Type B pancreatic cell (in vitro differentiated cells): ENCODE measurements at regions not wholly inside any gene's neighbourhood (a gene's known extent, or its start where the extent isn't known, plus 50 kb on each side); places are given as distances from the start of the nearest gene placed in this dataset.
A peak's percentile ranks its signal among the peaks of the same experiment; 100 is the strongest.
"Not testable (repeated sequence)": the region's sequence is repeated elsewhere in the genome, so short reads cannot be mapped to it uniquely, and the experiment has no call there.

Experiments used
- DNase-seq: peaks from one replicate; pipeline ENCODE4 v3.0.0; 2021; ENCODE audit warnings: mixed read lengths; ENCODE audit not compliant: unreplicated experiment; ENCODE audit errors: extremely low spot score
- H3K27ac Mint-ChIP-seq: 2 replicates; pipeline ENCODE4 v1.8.0; 2021; ENCODE audit warnings: mild to moderate bottlenecking, mixed read lengths
- H3K27me3 Mint-ChIP-seq: 2 replicates; pipeline ENCODE4 v1.8.0; 2021; ENCODE audit warnings: mixed read lengths
- H3K36me3 Mint-ChIP-seq: 2 replicates; pipeline ENCODE4 v1.8.0; 2021; ENCODE audit warnings: mixed read lengths
- H3K4me1 Mint-ChIP-seq: one replicate; pipeline ENCODE4 v1.8.0; 2021; ENCODE audit warnings: mixed read lengths; ENCODE audit not compliant: unreplicated experiment
- H3K4me3 Mint-ChIP-seq: 2 replicates; pipeline ENCODE4 v1.8.0; 2021; ENCODE audit warnings: mild to moderate bottlenecking, mixed read lengths
- H3K9me3 Mint-ChIP-seq: 2 replicates; pipeline ENCODE4 v1.8.0; 2021; ENCODE audit warnings: mixed read lengths
- TF ChIP-seq, protein P1 (sequence below): fragments of 200-600 bp; sonication (generic); conservative IDR thresholded peaks from 2 replicates; pipeline ENCODE4 v1.5.0; 2021; ENCODE audit warnings: antibody characterized with exemption, mild to moderate bottlenecking

DNA sequence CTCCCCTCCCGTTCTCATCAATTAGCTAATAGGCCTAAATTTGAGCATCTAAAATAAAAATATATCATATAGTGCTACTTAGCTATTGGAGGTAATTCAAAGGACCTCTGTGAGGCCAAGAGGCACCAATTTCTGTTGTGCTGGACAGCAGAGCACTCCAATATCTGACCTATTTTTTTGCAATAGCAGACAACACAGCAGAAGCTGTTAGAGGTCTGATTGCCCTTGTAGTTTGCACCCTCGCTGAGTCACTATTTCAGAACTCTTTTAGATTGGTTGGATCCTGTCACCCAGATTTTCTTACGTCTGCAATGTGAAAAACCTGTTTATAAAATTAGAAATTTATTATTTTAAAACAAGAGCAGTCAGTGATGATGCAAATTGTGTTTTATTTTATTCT, 184.1 kb downstream of the CEP135 start:
- H3K4me3 Mint-ChIP-seq, result no peak overlapping the region
- DNase-seq, result no peak
- H3K9me3 Mint-ChIP-seq, result no peaks in the 10 kb centered on the region
- no peak overlapping the region for H3K27ac Mint-ChIP-seq
- H3K36me3 Mint-ChIP-seq, result no peaks in the 10 kb centered on the region
- H3K27me3 Mint-ChIP-seq, result no peaks in the 10 kb centered on the region
- H3K4me1 Mint-ChIP-seq, result peaks cover 21% of the 10 kb centered on the region
- TF ChIP-seq, protein P1, sequence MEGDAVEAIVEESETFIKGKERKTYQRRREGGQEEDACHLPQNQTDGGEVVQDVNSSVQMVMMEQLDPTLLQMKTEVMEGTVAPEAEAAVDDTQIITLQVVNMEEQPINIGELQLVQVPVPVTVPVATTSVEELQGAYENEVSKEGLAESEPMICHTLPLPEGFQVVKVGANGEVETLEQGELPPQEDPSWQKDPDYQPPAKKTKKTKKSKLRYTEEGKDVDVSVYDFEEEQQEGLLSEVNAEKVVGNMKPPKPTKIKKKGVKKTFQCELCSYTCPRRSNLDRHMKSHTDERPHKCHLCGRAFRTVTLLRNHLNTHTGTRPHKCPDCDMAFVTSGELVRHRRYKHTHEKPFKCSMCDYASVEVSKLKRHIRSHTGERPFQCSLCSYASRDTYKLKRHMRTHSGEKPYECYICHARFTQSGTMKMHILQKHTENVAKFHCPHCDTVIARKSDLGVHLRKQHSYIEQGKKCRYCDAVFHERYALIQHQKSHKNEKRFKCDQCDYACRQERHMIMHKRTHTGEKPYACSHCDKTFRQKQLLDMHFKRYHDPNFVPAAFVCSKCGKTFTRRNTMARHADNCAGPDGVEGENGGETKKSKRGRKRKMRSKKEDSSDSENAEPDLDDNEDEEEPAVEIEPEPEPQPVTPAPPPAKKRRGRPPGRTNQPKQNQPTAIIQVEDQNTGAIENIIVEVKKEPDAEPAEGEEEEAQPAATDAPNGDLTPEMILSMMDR, result no peak

DNA sequence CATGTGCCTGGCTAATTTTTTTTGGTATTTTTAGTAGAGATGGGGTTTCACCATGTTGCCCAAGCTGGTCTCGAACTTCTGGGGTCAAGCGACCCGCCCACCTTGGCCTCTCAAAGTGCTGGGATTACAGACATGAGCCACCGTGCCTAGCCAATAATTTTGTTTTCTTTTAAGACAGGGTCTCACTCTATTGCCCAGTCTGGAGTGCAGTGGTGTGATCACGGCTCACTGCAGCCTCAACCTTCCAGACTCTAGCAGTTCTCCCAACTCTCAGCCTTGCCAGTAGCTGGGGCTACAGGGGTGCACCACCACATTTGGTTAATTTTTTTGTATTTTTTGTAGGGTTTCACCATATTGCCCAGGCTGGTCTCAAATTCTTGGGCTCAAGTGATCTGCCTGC, 183.4 kb downstream of the CEP135 start:
- peaks cover 25% of the 10 kb centered on the region for H3K4me1 Mint-ChIP-seq
- DNase-seq, H3K27me3 Mint-ChIP-seq, H3K9me3 Mint-ChIP-seq, H3K36me3 Mint-ChIP-seq, H3K4me3 Mint-ChIP-seq, H3K27ac Mint-ChIP-seq: not testable (repeated sequence)

DNA sequence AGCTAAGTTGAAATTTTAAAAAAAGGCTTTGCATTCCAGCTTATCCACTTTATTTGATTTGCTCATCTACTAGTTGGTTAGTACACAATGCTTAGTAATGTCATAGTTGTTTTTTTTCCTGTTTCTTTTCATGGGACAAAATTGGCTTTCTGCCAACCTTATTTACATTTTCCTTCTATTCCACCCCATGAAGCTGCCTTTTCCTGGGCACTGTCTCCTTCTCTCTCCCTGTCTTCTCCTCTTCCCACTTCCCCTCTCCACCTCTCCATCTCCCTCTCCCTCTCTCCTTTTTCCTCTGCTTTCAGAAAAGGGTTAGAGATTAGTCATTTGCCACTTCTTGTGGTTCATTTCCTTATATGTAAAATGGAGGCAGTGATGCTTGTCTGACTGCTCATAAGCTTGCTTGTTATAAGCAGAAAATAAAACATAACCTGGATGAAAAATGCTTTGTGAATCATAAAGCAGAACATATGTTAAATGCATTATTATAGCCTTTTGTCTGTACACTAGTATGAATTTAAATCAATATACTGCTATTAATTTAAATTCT, 181.9 kb downstream of the CEP135 start:
- peaks cover 4% of the 10 kb centered on the region for H3K9me3 Mint-ChIP-seq
- no peaks in the 10 kb centered on the region for H3K27me3 Mint-ChIP-seq
- no peak overlapping the region for H3K4me3 Mint-ChIP-seq
- DNase-seq, result no peak
- H3K36me3 Mint-ChIP-seq, result peaks cover 4% of the 10 kb centered on the region
- TF ChIP-seq, protein P1, result no peak
- no peak overlapping the region for H3K27ac Mint-ChIP-seq
- peaks cover 25% of the 10 kb centered on the region for H3K4me1 Mint-ChIP-seq

DNA sequence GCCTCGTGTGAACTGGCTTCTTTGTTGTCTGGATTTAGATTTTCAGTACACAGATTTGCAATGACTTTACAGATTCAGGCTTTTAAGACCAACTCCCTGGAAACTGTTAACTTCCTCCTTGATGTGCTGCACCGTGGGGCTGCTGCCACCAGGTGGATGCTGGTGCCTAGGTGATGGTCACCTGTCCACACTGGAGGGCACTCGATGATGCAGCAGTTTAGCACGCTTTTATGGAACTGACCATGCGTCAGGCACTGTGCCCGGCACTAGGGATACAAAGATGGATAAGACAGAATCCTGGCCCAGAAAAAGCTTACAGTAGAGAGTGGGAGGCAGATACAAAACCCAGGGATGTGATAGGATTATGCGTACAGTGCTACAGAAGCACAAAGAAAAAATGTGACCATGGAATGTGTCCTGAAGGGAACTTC, 180.7 kb downstream of the CEP135 start:
- Mint-ChIP-seq H3K36me3 (peaks cover 4% of the 10 kb centered on the region), H3K9me3 (peaks cover 4% of the 10 kb centered on the region), H3K4me1 (peaks cover 21% of the 10 kb centered on the region), H3K4me3 (no peak overlapping the region), H3K27ac (peak overlapping the region; percentile 75), H3K27me3 (no peaks in the 10 kb centered on the region)
- TF ChIP-seq, protein P1, result peak; percentile 60
- DNase-seq, result no peak

DNA sequence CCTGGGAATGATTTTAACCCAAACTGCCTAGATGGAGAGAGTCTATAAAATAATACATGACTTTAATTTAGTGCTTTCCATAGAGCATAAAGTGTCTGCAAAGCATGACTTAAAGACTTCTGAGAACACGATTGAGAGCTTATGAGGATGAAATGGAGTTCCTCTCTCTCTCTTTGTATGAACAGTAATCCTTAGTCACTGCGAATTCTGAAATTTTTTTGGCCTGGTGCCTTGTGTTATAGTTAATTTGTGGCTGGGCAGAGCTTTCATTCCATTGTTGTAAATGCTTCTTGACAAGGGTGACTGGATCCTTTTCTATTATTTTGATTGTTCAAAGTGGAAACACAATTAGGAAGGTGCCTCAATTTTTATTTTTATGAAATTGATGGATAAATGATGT, 179.5 kb downstream of the CEP135 start:
- H3K4me3 Mint-ChIP-seq, result no peak overlapping the region
- H3K9me3 Mint-ChIP-seq, result peaks cover 4% of the 10 kb centered on the region
- no peak overlapping the region for H3K27ac Mint-ChIP-seq
- peaks cover 4% of the 10 kb centered on the region for H3K36me3 Mint-ChIP-seq
- no peaks in the 10 kb centered on the region for H3K27me3 Mint-ChIP-seq
- peaks cover 19% of the 10 kb centered on the region for H3K4me1 Mint-ChIP-seq
- no peak for DNase-seq
- TF ChIP-seq, protein P1, result no peak

DNA sequence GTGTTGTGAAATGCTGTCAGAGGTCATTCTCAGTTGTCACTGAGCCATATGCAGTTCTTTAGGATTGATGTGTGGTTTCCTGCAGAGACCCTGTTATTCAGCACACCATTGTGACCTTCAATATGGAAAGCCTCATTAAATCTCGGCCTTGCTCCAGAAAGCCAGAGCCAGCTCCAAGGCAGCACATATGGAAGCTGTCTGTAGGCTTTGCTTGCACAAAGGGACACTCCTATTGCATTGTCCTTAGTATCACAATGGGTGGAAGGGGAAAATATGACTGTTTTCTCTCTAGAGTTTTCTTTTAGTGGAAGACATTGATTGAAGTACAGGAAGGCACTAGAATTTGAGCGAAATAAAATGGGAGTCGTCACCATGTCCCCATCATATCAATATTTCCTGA, 179.0 kb downstream of the CEP135 start:
- no peak overlapping the region for H3K4me3 Mint-ChIP-seq
- no peak for DNase-seq
- TF ChIP-seq, protein P1, result no peak
- peaks cover 4% of the 10 kb centered on the region for H3K9me3 Mint-ChIP-seq
- peaks cover 19% of the 10 kb centered on the region for H3K4me1 Mint-ChIP-seq
- H3K27me3 Mint-ChIP-seq, result no peaks in the 10 kb centered on the region
- H3K36me3 Mint-ChIP-seq, result peaks cover 4% of the 10 kb centered on the region
- H3K27ac Mint-ChIP-seq, result no peak overlapping the region
